K562 (cell line): ENCODE measurements at regions not wholly inside any gene's neighbourhood (a gene's known extent, or its start where the extent isn't known, plus 50 kb on each side); places are given as distances from the start of the nearest gene placed in this dataset.

Source experiments
- ATAC-seq: fragments of 200-7000 bp; cut with Tn5 transposase; 3 replicates; pipeline ENCODE4 v1.9.1; 2020; ENCODE audit warnings: moderate library complexity
- BruUV-seq: library from RNA; stranded (reverse); fragments of 400-500 nt; replicated peaks from 2 replicates; lab custom pipeline; 2021; lab: Mats Ljungman, UMichigan
- CTCF ChIA-PET: fragments of 300-600 bp; formaldehyde crosslinking; extraction: SDS; loops from one replicate; lab custom pipeline; 2021; ENCODE audit warnings: low intra/inter-chr PET ratio; lab: Yijun Ruan, JAX
- POLR2A ChIA-PET: fragments of 300-600, 350-650 bp; sonication (Branson Sonifier 250); formaldehyde crosslinking; extraction: SDS; loops from one replicate; lab custom pipeline; 2021; ENCODE audit warnings: antibody characterized with exemption, inconsistent platforms; lab: Yijun Ruan, JAX
- DNase-seq, 4 experiments: peaks; one replicate each; pipeline versions ENCODE4 v3.0.0 to v3.0.0-alpha.2; 2011 to 2018; ENCODE audit warnings: low spot score in 3 of 4, mixed read lengths in 3 of 4; ENCODE audit errors: extremely low read depth in 1 of 4
- FAIRE-seq: peaks from 2 replicates; lab custom pipeline; 2011; peaks lifted over from hg19 to GRCh38; lab: Jason Lieb, UNC
- H2AFZ ChIP-seq: 2 replicates; pipeline ENCODE4 v1.6.0; 2011; ENCODE audit warnings: low read depth, low read length, control low read depth, inconsistent platforms
- H3K27ac ChIP-seq: fragments of 200-600 bp; 3 replicates; pipeline ENCODE4 v1.8.0; 2011; ENCODE audit warnings: low read depth, mild to moderate bottlenecking, control low read depth, inconsistent platforms, low read length, moderate library complexity, mixed read lengths; ENCODE audit errors: extremely low read depth
- H3K27me3 ChIP-seq, 2 experiments: fragments of 300-600 bp in 1 of 2; 2 replicates in 1 of 2; 3 replicates in 1 of 2; pipeline versions ENCODE4 v1.6.0 to v1.8.0; 2011; ENCODE audit warnings: inconsistent platforms in 2 of 2, low read length in 2 of 2, mild to moderate bottlenecking in 1 of 2, mixed read lengths in 1 of 2, moderate library complexity in 1 of 2; ENCODE audit not compliant: control insufficient read depth in 2 of 2, insufficient read depth in 2 of 2
- H3K36me3 ChIP-seq: fragments of 300-600 bp; 3 replicates; pipeline ENCODE4 v1.8.0; 2011; ENCODE audit warnings: mild to moderate bottlenecking, low read length, inconsistent platforms; ENCODE audit not compliant: control insufficient read depth, insufficient read depth
- H3K4me1 ChIP-seq, 2 experiments: fragments of 200-600 bp in 1 of 2; replicated peaks in 1 of 2; 2 replicates in 1 of 2; 3 replicates in 1 of 2; pipeline versions ENCODE4 v1.5.1 to v1.8.0; 2011; ENCODE audit warnings: inconsistent platforms in 2 of 2, low read length in 2 of 2, mild to moderate bottlenecking in 1 of 2, mixed read lengths in 1 of 2, moderate library complexity in 1 of 2; ENCODE audit not compliant: control insufficient read depth in 2 of 2, insufficient read depth in 2 of 2
- H3K4me2 ChIP-seq: 2 replicates; pipeline ENCODE4 v1.6.1; 2011; ENCODE audit warnings: low read length, control low read depth, inconsistent platforms, mixed read lengths; ENCODE audit not compliant: insufficient read depth
- H3K4me3 ChIP-seq: fragments of 200-600 bp; sonication (generic), shearing (Covaris generic); 2 replicates; pipeline ENCODE4 v1.5.1; 2016; ENCODE audit warnings: control low read depth, inconsistent platforms
- H3K79me2 ChIP-seq: fragments of 200-600 bp; 3 replicates; pipeline ENCODE4 v1.8.0; 2011; ENCODE audit warnings: low read length, inconsistent platforms; ENCODE audit not compliant: control insufficient read depth, insufficient read depth
- H3K9ac ChIP-seq, 2 experiments: 2 replicates each; pipeline versions ENCODE4 v1.6.0 to v1.6.1; 2011; ENCODE audit warnings: low read depth in 2 of 2, low read length in 2 of 2, control low read depth in 1 of 2, inconsistent platforms in 1 of 2, mild to moderate bottlenecking in 1 of 2, mixed read lengths in 1 of 2; ENCODE audit not compliant: insufficient read depth in 1 of 2
- H3K9me1 ChIP-seq: one replicate; pipeline ENCODE4 v1.6.0; 2011; ENCODE audit warnings: inconsistent platforms, mild to moderate bottlenecking, low read length, moderate library complexity; ENCODE audit not compliant: control insufficient read depth, insufficient read depth
- H3K9me3 ChIP-seq: replicated peaks from 2 replicates; pipeline ENCODE4 v1.5.1; 2011; ENCODE audit warnings: low read depth, low read length, inconsistent platforms; ENCODE audit not compliant: control insufficient read depth, insufficient read depth
- H4K20me1 ChIP-seq: replicated peaks from 2 replicates; pipeline ENCODE4 v1.6.1; 2011; ENCODE audit warnings: low read length, inconsistent platforms, mixed read lengths; ENCODE audit not compliant: control insufficient read depth, insufficient read depth
- C11orf30 ChIP-seq: fragments of 450-650 bp; IDR thresholded peaks from 2 replicates; pipeline ENCODE4 v1.6.1; 2016; ENCODE audit warnings: low read depth, mild to moderate bottlenecking
- E2F3 ChIP-seq: fragments of 250-450 bp; sonication (Bioruptor Pico); IDR thresholded peaks from 2 replicates; pipeline ENCODE4 v1.4.0; 2020; ENCODE audit warnings: mild to moderate bottlenecking
- HMGXB4 ChIP-seq: sonication (generic); formaldehyde crosslinking; IDR thresholded peaks from 2 replicates; pipeline ENCODE4 v1.8.1; 2023; ENCODE audit warnings: mild to moderate bottlenecking, missing genetic modification reagents
- POLR2AphosphoS5 ChIP-seq: IDR thresholded peaks from 2 replicates; pipeline ENCODE4 v1.6.1; 2011; ENCODE audit warnings: mild to moderate bottlenecking, low read depth, low read length, moderate library complexity; ENCODE audit not compliant: control insufficient read depth, insufficient read depth
- ZBTB49 ChIP-seq: sonication (generic); formaldehyde crosslinking; IDR thresholded peaks from 2 replicates; pipeline ENCODE4 v1.8.0; 2022; ENCODE audit warnings: missing genetic modification reagents, mild to moderate bottlenecking, borderline replicate concordance
- ZNF239 ChIP-seq: fragments of 250-450 bp; sonication (Bioruptor Pico); IDR thresholded peaks from 2 replicates; pipeline ENCODE4 v1.4.0; 2020; ENCODE audit warnings: mild to moderate bottlenecking
- ZNF316 ChIP-seq: fragments of 450-650 bp; IDR thresholded peaks from 2 replicates; pipeline ENCODE4 v1.6.1; 2016
- ZNF76 ChIP-seq: fragments of 250-450 bp; sonication (Bioruptor Pico); IDR thresholded peaks from 2 replicates; pipeline ENCODE4 v1.4.0; 2020; ENCODE audit warnings: mild to moderate bottlenecking, moderate library complexity, borderline replicate concordance
- WGBS: fragments of 100-300 bp; shearing (Covaris generic); methylation state at CpG from one replicate; pipeline ENCODE4 v1.1.6; 2016; ENCODE audit warnings: low coverage, mixed read lengths; ENCODE audit not compliant: insufficient coverage; ENCODE audit errors: missing lambda C conversion rate; 5-methylcytosine and 5-hydroxymethylcytosine counted together
- in situ Hi-C: fragments of 300-500 bp; cut with MboI; formaldehyde crosslinking; loops from 4 replicates; pipeline ENCODE4 v1.15.0; 2018; ENCODE audit warnings: inconsistent platforms, mixed read lengths
- intact Hi-C: fragments of 100-400 bp; cut with micrococcal nuclease; formaldehyde crosslinking; loops from 2 replicates; pipeline ENCODE4 v1.14.2; 2022

GRCh38 chr21:35573472-35574374 lies 486.6 kb downstream of the SETD4 start:
- Histone ChIP-seq H3K9me3 (no peaks in the 10 kb centered on the region), H3K4me1 (no peaks in the 10 kb centered on the region), H4K20me1 (no peaks in the 10 kb centered on the region), H3K79me2 (no peaks in the 10 kb centered on the region), H3K9me1 (no peaks in the 10 kb centered on the region), H3K4me2 (no peak overlapping the region), H2AFZ (no peak overlapping the region), H3K27me3 (peaks cover 2 to 12% of the 10 kb centered on the region in 2 experiments; a peak in 3 of 5 replicates), H3K27ac (no peak overlapping the region), H3K4me3 (no peak overlapping the region), H3K9ac (no peak overlapping the region), H3K36me3 (no peaks in the 10 kb centered on the region)
- ATAC-seq (no peak), FAIRE-seq (no peak), DNase-seq (no peak)
- intact Hi-C loops = no loop called here
- 6% methylated on average over 6 of the region's 6 CpGs for WGBS
- in situ Hi-C loops = no loop called here
- POLR2A ChIA-PET = no interaction called here
- CTCF ChIA-PET = no interaction called here
- BruUV-seq = no TSS peak
- 0 out of 2 replicates have a peak, but pooled peaks have one; percentile 16 for TF ChIP-seq C11orf30
- peak; percentile 85 for TF ChIP-seq ZNF239 (CRISPR knock-in tag)
- peak; percentile 55 for TF ChIP-seq ZNF316
- TF ChIP-seq POLR2AphosphoS5 = no peak

GRCh38 chr21:35571910-35572309 lies 488.4 kb downstream of the SETD4 start:
- DNase-seq (no peak), FAIRE-seq (no peak), ATAC-seq (no peak)
- H3K4me2 ChIP-seq = no peak overlapping the region
- H3K9me3 ChIP-seq = no peaks in the 10 kb centered on the region
- H3K27ac ChIP-seq = no peak overlapping the region
- no peak overlapping the region for H3K4me3 ChIP-seq
- H2AFZ ChIP-seq = no peak overlapping the region
- no peaks in the 10 kb centered on the region for H3K79me2 ChIP-seq
- in situ Hi-C loops (no loop called here), intact Hi-C loops (no loop called here)
- BruUV-seq = no TSS peak
- no peaks in the 10 kb centered on the region for H4K20me1 ChIP-seq
- CTCF ChIA-PET = no interaction called here
- POLR2A ChIA-PET = interaction anchor here (0.9 to 1.3 kb wide), 2 partner anchors 9 to 12 kb away, joined by 3 to 4 read pairs; no protein-coding TSS in a partner anchor
- H3K36me3 ChIP-seq = no peaks in the 10 kb centered on the region
- no peak overlapping the region for H3K9ac ChIP-seq
- 17% methylated on average over 7 of the region's 7 CpGs for WGBS
- no peaks in the 10 kb centered on the region for H3K9me1 ChIP-seq
- H3K4me1 ChIP-seq = no peaks in the 10 kb centered on the region
- peaks cover 2 to 12% of the 10 kb centered on the region in 2 experiments; a peak in 3 of 5 replicates for H3K27me3 ChIP-seq
- TF ChIP-seq ZBTB49 (CRISPR knock-in tag) (no peak), C11orf30 (no peak), ZNF76 (CRISPR knock-in tag) (no peak), HMGXB4 (CRISPR knock-in tag) (no peak), E2F3 (CRISPR knock-in tag) (no peak)
